ENCODE measurements at regions not wholly inside any gene's neighbourhood (a gene's known extent, or its start where the extent isn't known, plus 50 kb on each side); places are given as distances from the start of the nearest gene placed in this dataset.

DNA sequence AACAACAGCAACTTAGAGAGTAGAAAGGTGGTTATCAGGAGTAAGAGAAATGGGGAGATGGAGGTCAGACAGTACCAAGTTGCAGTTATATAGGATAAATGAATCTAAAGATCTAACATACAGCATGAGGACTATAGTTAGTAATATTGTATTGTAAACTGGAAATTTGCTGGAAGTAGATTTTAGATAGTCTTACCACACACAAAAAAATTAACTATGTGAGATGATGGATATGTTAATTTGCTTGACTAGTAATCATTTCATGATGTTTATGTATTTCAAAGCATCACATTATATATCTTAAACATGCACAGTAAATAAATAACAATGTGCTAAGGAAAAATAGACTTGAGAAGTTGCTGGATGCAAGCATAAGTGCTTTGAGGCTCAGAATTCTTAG, 622.1 kb downstream of the CCDC171 start:
- Histone ChIP-seq H4K5ac (ENCODE audit: insufficient read length, low read depth, low read length) (no peak overlapping the region), H2BK120ac (ENCODE audit: low read depth, low read length, poor library complexity, severe bottlenecking) (no peak overlapping the region), H3K23me2 (ENCODE audit: insufficient read length, low read depth, low read length, poor library complexity, severe bottlenecking) (no peaks in the 10 kb centered on the region), H3K4me2 (ENCODE audit: insufficient read depth, insufficient read length, low read length) (no peak overlapping the region), H3K14ac (ENCODE audit: insufficient read depth, low read length) (no peak overlapping the region), H2BK20ac (ENCODE audit: low read depth, low read length, poor library complexity, severe bottlenecking) (no peak overlapping the region), H4K91ac (ENCODE audit: insufficient read length, low read depth, low read length) (no peak overlapping the region), H2AFZ (ENCODE audit: low read length) (no peak overlapping the region), H2BK12ac (ENCODE audit: insufficient read length, low read depth, low read length) (no peak overlapping the region), H3K56ac (ENCODE audit: insufficient read length, low read depth, low read length) (no peak overlapping the region), H3K79me2 (ENCODE audit: insufficient read depth, low read length) (no peaks in the 10 kb centered on the region), H3K27me3 (ENCODE audit: insufficient read depth, low read length) (no peaks in the 10 kb centered on the region), H3K79me1 (ENCODE audit: insufficient read depth, low read depth, low read length, poor library complexity, severe bottlenecking) (no peaks in the 10 kb centered on the region), H3K4me1 (ENCODE audit: insufficient read depth, low read length) (no peaks in the 10 kb centered on the region), H4K20me1 (ENCODE audit: control insufficient read depth, insufficient read depth, insufficient read length) (no peaks in the 10 kb centered on the region), H3K23ac (ENCODE audit: insufficient read length, low read depth, low read length) (no peak overlapping the region), H3K9ac (ENCODE audit: extremely low read depth, insufficient read length, low read length) (no peak overlapping the region), H3K27ac (ENCODE audit: insufficient read length, low read depth, low read length) (no peak overlapping the region), H4K8ac (replicated peaks; ENCODE audit: insufficient read length, low read depth, low read length) (no peak overlapping the region), H3K4ac (ENCODE audit: low read depth, low read length) (no peak overlapping the region), H2BK5ac (ENCODE audit: insufficient read length, low read length) (no peak overlapping the region), H3K9me3 (ENCODE audit: control insufficient read depth, low read depth, low read length) (no peaks in the 10 kb centered on the region), H2BK15ac (ENCODE audit: low read depth, low read length) (no peak overlapping the region), H2AK5ac (ENCODE audit: insufficient read length, low read length) (no peak overlapping the region), H3T11ph (ENCODE audit: low read length) (no peak overlapping the region), H3K18ac (ENCODE audit: insufficient read length, low read depth, low read length) (no peak overlapping the region)
- Mint-ChIP-seq H3K27ac (no peak overlapping the region), H3K4me1 (peaks cover 3 to 4% of the 10 kb centered on the region in 2 experiments; a peak in 3 of 4 replicates), H3K4me3 (no peak overlapping the region), H3K36me3 (ENCODE audit: insufficient read depth in 1 of 3, low read depth in 3 of 3) (no peaks in the 10 kb centered on the region), H3K9me3 (no peaks in the 10 kb centered on the region), H3K27me3 (ENCODE audit: low read depth) (no peaks in the 10 kb centered on the region; the same call in 1 of the 2 replicates)
- TF ChIP-seq, protein P1, sequence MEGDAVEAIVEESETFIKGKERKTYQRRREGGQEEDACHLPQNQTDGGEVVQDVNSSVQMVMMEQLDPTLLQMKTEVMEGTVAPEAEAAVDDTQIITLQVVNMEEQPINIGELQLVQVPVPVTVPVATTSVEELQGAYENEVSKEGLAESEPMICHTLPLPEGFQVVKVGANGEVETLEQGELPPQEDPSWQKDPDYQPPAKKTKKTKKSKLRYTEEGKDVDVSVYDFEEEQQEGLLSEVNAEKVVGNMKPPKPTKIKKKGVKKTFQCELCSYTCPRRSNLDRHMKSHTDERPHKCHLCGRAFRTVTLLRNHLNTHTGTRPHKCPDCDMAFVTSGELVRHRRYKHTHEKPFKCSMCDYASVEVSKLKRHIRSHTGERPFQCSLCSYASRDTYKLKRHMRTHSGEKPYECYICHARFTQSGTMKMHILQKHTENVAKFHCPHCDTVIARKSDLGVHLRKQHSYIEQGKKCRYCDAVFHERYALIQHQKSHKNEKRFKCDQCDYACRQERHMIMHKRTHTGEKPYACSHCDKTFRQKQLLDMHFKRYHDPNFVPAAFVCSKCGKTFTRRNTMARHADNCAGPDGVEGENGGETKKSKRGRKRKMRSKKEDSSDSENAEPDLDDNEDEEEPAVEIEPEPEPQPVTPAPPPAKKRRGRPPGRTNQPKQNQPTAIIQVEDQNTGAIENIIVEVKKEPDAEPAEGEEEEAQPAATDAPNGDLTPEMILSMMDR (conservative IDR thresholded peaks at IDR 0.05): no peak
- DNase-seq: no peak
